ENCODE measurements at regions not wholly inside any gene's neighbourhood (a gene's known extent, or its start where the extent isn't known, plus 50 kb on each side); places are given as distances from the start of the nearest gene placed in this dataset.

DNA sequence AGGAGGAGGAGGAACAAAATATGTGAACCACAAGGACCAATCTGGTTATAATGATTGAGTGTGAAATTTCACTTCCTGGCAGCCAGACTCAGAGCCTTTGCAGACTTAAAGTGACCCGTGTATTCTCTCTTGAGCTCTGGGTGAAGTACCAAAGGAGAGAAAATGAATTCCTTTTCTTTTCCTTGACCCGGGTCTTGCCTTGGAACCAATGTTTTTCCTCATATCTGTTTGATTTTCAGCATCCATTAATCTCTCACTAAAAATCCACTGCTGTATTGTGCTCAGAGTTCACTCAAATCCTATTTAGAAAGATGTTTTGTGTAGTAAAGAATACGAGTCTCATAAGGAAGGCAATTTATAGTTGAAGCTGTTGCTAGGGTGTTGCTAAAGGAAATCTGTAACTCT, 78.3 kb upstream of the C1QTNF7 start:
- Mint-ChIP-seq H3K27me3 (no peaks in the 10 kb centered on the region), H3K4me3 (no peak overlapping the region), H3K27ac (no peak overlapping the region), H3K4me1 (ENCODE audit: low read depth) (peaks cover 17% of the 10 kb centered on the region), H3K36me3 (ENCODE audit: low read depth) (no peaks in the 10 kb centered on the region), H3K9me3 (no peaks in the 10 kb centered on the region)
- intact Hi-C loops (cut with micrococcal nuclease): no loop called here

GRCh38 chr4:15349965-15350364, 77.9 kb upstream of the C1QTNF7 start:
- Mint-ChIP-seq H3K27ac (no peak overlapping the region), H3K4me1 (ENCODE audit: low read depth) (peaks cover 17% of the 10 kb centered on the region), H3K4me3 (no peak overlapping the region), H3K36me3 (ENCODE audit: low read depth) (no peaks in the 10 kb centered on the region), H3K9me3 (no peaks in the 10 kb centered on the region), H3K27me3 (no peaks in the 10 kb centered on the region)
- intact Hi-C loops (cut with micrococcal nuclease): no loop called here

DNA sequence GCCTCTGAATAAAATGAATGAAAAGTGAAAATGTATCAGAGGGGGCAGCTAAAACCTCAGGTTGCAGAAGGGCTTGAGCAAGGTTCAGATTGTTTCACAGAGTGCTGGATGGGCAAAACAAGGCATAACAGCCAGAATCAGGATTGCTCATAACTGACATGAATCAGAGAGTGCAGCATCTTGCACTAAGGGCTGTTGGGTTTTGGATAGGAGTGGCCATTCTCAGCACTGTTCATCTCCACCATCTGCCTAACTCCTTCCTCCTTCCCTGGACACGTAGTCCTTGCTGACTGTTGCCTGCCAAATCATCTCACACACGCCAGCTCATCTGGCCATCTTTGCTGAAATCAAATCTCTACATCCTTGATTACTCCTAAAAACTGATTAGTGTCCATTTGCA, 75.3 kb upstream of the C1QTNF7 start:
- H3K4me1 Mint-ChIP-seq (ENCODE audit: low read depth): peaks cover 17% of the 10 kb centered on the region
- H3K27ac Mint-ChIP-seq: no peak overlapping the region
- no peaks in the 10 kb centered on the region for H3K9me3 Mint-ChIP-seq
- no peak overlapping the region for H3K4me3 Mint-ChIP-seq
- no peaks in the 10 kb centered on the region for H3K27me3 Mint-ChIP-seq
- no peaks in the 10 kb centered on the region for H3K36me3 Mint-ChIP-seq (ENCODE audit: low read depth)
- intact Hi-C loops (cut with micrococcal nuclease): no loop called here

DNA sequence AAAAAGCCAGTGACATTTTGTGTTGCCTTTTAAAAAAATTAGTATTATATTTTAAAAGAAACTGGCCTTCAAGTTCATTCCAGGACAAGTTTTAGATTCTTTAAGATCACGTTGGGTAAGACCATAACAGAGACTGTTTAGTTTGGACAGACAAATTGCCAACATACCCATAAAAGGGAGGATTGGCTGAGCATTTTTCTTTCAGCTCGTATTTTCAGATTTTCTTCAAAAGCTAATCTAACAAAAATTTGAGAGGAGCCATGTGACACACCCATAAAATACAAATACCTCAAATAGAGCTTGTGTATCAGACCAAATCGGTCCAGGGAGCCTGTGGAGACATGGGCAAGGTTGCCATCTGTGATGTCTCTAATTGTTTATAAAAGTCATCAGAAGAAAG, 74.6 kb upstream of the C1QTNF7 start:
- peaks cover 17% of the 10 kb centered on the region for H3K4me1 Mint-ChIP-seq (ENCODE audit: low read depth)
- H3K9me3 Mint-ChIP-seq: no peaks in the 10 kb centered on the region
- intact Hi-C loops (cut with micrococcal nuclease): no loop called here
- H3K27me3 Mint-ChIP-seq: no peaks in the 10 kb centered on the region
- H3K27ac Mint-ChIP-seq: no peak overlapping the region
- no peak overlapping the region for H3K4me3 Mint-ChIP-seq
- no peaks in the 10 kb centered on the region for H3K36me3 Mint-ChIP-seq (ENCODE audit: low read depth)

- no peak overlapping the region for H3K4me3 Mint-ChIP-seq
- H3K27me3 Mint-ChIP-seq: no peaks in the 10 kb centered on the region
- no peaks in the 10 kb centered on the region for H3K9me3 Mint-ChIP-seq
Measured at GRCh38 chr4:15354371-15355297, 73.2 kb upstream of the C1QTNF7 start.

DNA sequence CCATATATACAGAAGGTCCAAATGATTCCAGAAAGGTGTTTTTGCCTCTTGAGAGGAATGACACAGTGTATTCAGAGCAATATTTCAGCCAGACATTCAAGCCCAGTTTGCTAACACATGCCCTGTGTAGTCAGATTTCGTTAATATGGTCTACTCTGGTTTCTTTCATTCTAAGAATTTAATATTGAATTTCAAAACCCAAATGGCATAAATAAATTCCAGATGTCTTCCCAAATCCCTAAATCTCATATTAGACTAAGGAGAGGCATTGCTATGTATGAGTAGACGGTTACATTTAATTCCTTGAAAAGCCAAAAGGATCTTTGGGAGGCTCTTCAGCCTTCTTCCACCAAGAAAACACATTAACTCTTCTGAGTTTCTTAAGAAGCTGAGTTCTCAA, 66.3 kb upstream of the C1QTNF7 start:
- H3K4me3 Mint-ChIP-seq: no peak overlapping the region

More at GRCh38 chr4:15354371-15355297, 73.2 kb upstream of the C1QTNF7 start:
- Mint-ChIP-seq H3K4me1 (ENCODE audit: low read depth) (peaks cover 9% of the 10 kb centered on the region), H3K27ac (no peak overlapping the region), H3K36me3 (ENCODE audit: low read depth) (no peaks in the 10 kb centered on the region)
- intact Hi-C loops (cut with micrococcal nuclease): no loop called here

GRCh38 chr4:15362541-15362940, 65.3 kb upstream of the C1QTNF7 start:
- Mint-ChIP-seq H3K27me3 (no peaks in the 10 kb centered on the region), H3K36me3 (ENCODE audit: low read depth) (no peaks in the 10 kb centered on the region), H3K4me3 (no peak overlapping the region), H3K27ac (no peak overlapping the region), H3K9me3 (no peaks in the 10 kb centered on the region), H3K4me1 (ENCODE audit: low read depth) (peaks cover 6% of the 10 kb centered on the region)
- intact Hi-C loops (cut with micrococcal nuclease): no loop called here

More for the DNA sequence above, 66.3 kb upstream of the C1QTNF7 start:
- H3K9me3 Mint-ChIP-seq: no peaks in the 10 kb centered on the region
- H3K36me3 Mint-ChIP-seq (ENCODE audit: low read depth): no peaks in the 10 kb centered on the region
- H3K27ac Mint-ChIP-seq: no peak overlapping the region
- no peaks in the 10 kb centered on the region for H3K27me3 Mint-ChIP-seq
- intact Hi-C loops (cut with micrococcal nuclease): no loop called here
- peaks cover 2% of the 10 kb centered on the region for H3K4me1 Mint-ChIP-seq (ENCODE audit: low read depth)

GRCh38 chr4:15364183-15364582, 63.6 kb upstream of the C1QTNF7 start:
- no peaks in the 10 kb centered on the region for H3K36me3 Mint-ChIP-seq (ENCODE audit: low read depth)
- no peaks in the 10 kb centered on the region for H3K9me3 Mint-ChIP-seq
- intact Hi-C loops (cut with micrococcal nuclease): no loop called here
- peaks cover 11% of the 10 kb centered on the region for H3K4me1 Mint-ChIP-seq (ENCODE audit: low read depth)
- no peaks in the 10 kb centered on the region for H3K27me3 Mint-ChIP-seq
- H3K27ac Mint-ChIP-seq: no peak overlapping the region
- no peak overlapping the region for H3K4me3 Mint-ChIP-seq

DNA sequence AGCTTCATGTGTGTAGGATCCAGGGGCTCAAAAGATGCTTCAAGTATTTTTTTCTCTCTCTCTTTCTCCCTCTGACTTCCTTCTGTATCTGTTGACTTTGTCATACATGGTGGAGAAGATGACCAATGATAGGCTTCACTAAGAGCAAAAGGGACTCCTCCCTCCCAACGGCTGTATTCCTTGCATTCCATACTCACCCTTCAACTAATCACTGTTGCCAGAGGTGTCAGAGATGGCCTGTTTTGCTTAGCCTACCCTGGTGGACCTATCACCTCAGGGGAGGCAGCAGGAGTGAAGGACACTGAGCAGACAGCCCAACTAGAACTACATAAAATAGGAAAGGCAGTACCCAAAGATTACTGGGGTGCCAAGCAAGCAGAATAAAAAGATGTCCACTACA, 62.2 kb upstream of the C1QTNF7 start:
- Mint-ChIP-seq H3K36me3 (ENCODE audit: low read depth) (no peaks in the 10 kb centered on the region), H3K27me3 (no peaks in the 10 kb centered on the region), H3K27ac (no peak overlapping the region), H3K4me1 (ENCODE audit: low read depth) (peaks cover 11% of the 10 kb centered on the region), H3K4me3 (no peak overlapping the region), H3K9me3 (no peaks in the 10 kb centered on the region)
- intact Hi-C loops (cut with micrococcal nuclease): no loop called here

DNA sequence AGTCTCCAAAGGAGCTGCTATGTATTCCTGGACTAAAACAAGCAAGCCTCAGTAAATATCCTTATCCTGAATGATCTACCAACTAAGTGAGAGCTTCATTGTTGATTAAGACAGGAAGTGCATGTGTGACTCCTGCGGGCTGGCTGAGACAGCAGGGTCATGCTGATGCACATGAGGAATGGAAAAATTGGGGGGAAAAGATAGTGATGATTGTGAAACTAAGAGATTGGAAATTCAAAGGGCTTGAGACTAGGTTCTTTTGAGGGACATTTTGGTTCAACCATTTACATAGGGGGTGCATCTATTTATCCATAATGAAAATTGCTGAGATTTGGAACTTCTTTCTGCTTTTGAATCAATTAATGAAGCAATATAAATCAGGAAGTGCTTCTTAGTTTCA, 61.1 kb upstream of the C1QTNF7 start:
- H3K36me3 Mint-ChIP-seq (ENCODE audit: low read depth): no peaks in the 10 kb centered on the region
- intact Hi-C loops (cut with micrococcal nuclease): no loop called here
- H3K27me3 Mint-ChIP-seq: no peaks in the 10 kb centered on the region
- no peak overlapping the region for H3K27ac Mint-ChIP-seq
- H3K4me3 Mint-ChIP-seq: no peak overlapping the region
- H3K4me1 Mint-ChIP-seq (ENCODE audit: low read depth): peaks cover 20% of the 10 kb centered on the region
- no peaks in the 10 kb centered on the region for H3K9me3 Mint-ChIP-seq

GRCh38 chr4:15368856-15369255, 59.0 kb upstream of the C1QTNF7 start:
- H3K27me3 Mint-ChIP-seq: no peaks in the 10 kb centered on the region
- H3K36me3 Mint-ChIP-seq (ENCODE audit: low read depth): no peaks in the 10 kb centered on the region
- peaks cover 22% of the 10 kb centered on the region for H3K4me1 Mint-ChIP-seq (ENCODE audit: low read depth)
- H3K9me3 Mint-ChIP-seq: no peaks in the 10 kb centered on the region
- H3K4me3 Mint-ChIP-seq: no peak overlapping the region
- intact Hi-C loops (cut with micrococcal nuclease): no loop called here
- no peak overlapping the region for H3K27ac Mint-ChIP-seq

GRCh38 chr4:15370296-15370695, 57.5 kb upstream of the C1QTNF7 start:
- no peaks in the 10 kb centered on the region for H3K27me3 Mint-ChIP-seq

GRCh38 chr4:15373363-15373762, 54.5 kb upstream of the C1QTNF7 start:
- intact Hi-C loops (cut with micrococcal nuclease): no loop called here
- peaks cover 45% of the 10 kb centered on the region for H3K4me1 Mint-ChIP-seq (ENCODE audit: low read depth)
- no peaks in the 10 kb centered on the region for H3K9me3 Mint-ChIP-seq

More at GRCh38 chr4:15370296-15370695, 57.5 kb upstream of the C1QTNF7 start:
- no peak overlapping the region for H3K4me3 Mint-ChIP-seq
- H3K27ac Mint-ChIP-seq: no peak overlapping the region
- intact Hi-C loops (cut with micrococcal nuclease): no loop called here
- peaks cover 22% of the 10 kb centered on the region for H3K4me1 Mint-ChIP-seq (ENCODE audit: low read depth)
- no peaks in the 10 kb centered on the region for H3K36me3 Mint-ChIP-seq (ENCODE audit: low read depth)
- H3K9me3 Mint-ChIP-seq: no peaks in the 10 kb centered on the region

GRCh38 chr4:15374656-15375055, 53.2 kb upstream of the C1QTNF7 start:
- H3K36me3 Mint-ChIP-seq (ENCODE audit: low read depth): no peaks in the 10 kb centered on the region
- intact Hi-C loops (cut with micrococcal nuclease): no loop called here
- no peaks in the 10 kb centered on the region for H3K27me3 Mint-ChIP-seq
- H3K9me3 Mint-ChIP-seq: no peaks in the 10 kb centered on the region
- no peak overlapping the region for H3K27ac Mint-ChIP-seq
- no peak overlapping the region for H3K4me3 Mint-ChIP-seq
- peaks cover 45% of the 10 kb centered on the region for H3K4me1 Mint-ChIP-seq (ENCODE audit: low read depth)

More at GRCh38 chr4:15373363-15373762, 54.5 kb upstream of the C1QTNF7 start:
- no peak overlapping the region for H3K4me3 Mint-ChIP-seq
- no peaks in the 10 kb centered on the region for H3K27me3 Mint-ChIP-seq
- no peaks in the 10 kb centered on the region for H3K36me3 Mint-ChIP-seq (ENCODE audit: low read depth)
- no peak overlapping the region for H3K27ac Mint-ChIP-seq

GRCh38 chr4:15375667-15376066, 52.2 kb upstream of the C1QTNF7 start:
- no peaks in the 10 kb centered on the region for H3K9me3 Mint-ChIP-seq
- intact Hi-C loops (cut with micrococcal nuclease): no loop called here
- peak overlapping the region; percentile 14 for H3K27ac Mint-ChIP-seq

More at GRCh38 chr4:15375667-15376066, 52.2 kb upstream of the C1QTNF7 start:
- Mint-ChIP-seq H3K27me3 (no peaks in the 10 kb centered on the region), H3K36me3 (ENCODE audit: low read depth) (no peaks in the 10 kb centered on the region), H3K4me3 (no peak overlapping the region), H3K4me1 (ENCODE audit: low read depth) (peaks cover 44% of the 10 kb centered on the region)
